AG10803 (cell line): ENCODE measurements at regions not wholly inside any gene's neighbourhood (a gene's known extent, or its start where the extent isn't known, plus 50 kb on each side); places are given as distances from the start of the nearest gene placed in this dataset.

Experiments used
- DNase-seq: peaks from one replicate; pipeline ENCODE4 v3.0.0; 2010; ENCODE audit warnings: low read depth
- H3K4me3 ChIP-seq: 2 replicates; pipeline ENCODE4 v1.5.1; 2011; ENCODE audit warnings: mild to moderate bottlenecking, low read length, control low read depth
- TF ChIP-seq, protein P1 (sequence below): conservative IDR thresholded peaks from 2 replicates; pipeline ENCODE4 v1.5.1; 2011; ENCODE audit warnings: mild to moderate bottlenecking, low read length, control low read depth, inconsistent platforms

DNA sequence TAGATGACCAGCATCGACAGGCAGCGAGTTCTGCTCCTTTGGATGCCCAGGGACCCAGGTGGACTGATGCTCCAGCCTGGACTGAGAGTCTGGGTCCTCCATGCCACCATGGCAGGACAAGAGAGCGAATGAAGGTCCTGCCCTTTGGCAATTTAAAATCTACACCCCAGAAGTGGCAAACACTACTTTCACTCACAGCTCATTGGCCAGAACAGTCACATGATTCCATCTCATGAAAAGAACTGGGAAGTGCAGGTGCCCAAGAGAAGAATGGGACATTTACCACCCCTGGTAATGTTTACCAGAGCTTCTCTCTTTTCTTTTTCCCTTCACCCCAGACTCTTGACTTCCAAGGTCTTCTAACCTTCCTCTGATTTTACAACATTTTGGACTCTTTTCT, 87.8 kb upstream of the SLCO3A1 start:
- H3K4me3 ChIP-seq = no peak overlapping the region
- no peak for DNase-seq

DNA sequence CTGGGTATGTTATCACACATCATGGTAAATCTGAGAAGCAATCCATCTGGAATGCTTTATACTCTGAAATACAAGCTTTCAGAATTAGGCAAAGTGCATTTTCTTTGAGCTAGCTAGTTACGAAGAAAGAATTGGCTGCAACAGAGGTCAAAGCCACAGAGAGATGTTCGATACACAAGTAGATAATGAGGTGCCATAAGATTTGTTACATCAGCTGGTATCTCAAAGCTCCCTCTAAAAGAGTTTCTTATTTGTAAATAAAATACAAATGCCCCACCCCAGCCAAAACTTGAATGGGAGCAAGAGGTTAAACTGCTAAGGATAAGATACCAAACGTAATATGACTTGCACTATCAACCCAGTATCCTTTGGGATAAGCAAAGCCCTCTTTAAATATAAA, 84.0 kb upstream of the SLCO3A1 start:
- no peak overlapping the region for H3K4me3 ChIP-seq
- no peak for DNase-seq
- TF ChIP-seq, protein P1, sequence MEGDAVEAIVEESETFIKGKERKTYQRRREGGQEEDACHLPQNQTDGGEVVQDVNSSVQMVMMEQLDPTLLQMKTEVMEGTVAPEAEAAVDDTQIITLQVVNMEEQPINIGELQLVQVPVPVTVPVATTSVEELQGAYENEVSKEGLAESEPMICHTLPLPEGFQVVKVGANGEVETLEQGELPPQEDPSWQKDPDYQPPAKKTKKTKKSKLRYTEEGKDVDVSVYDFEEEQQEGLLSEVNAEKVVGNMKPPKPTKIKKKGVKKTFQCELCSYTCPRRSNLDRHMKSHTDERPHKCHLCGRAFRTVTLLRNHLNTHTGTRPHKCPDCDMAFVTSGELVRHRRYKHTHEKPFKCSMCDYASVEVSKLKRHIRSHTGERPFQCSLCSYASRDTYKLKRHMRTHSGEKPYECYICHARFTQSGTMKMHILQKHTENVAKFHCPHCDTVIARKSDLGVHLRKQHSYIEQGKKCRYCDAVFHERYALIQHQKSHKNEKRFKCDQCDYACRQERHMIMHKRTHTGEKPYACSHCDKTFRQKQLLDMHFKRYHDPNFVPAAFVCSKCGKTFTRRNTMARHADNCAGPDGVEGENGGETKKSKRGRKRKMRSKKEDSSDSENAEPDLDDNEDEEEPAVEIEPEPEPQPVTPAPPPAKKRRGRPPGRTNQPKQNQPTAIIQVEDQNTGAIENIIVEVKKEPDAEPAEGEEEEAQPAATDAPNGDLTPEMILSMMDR = no peak

More for the DNA sequence above, 87.8 kb upstream of the SLCO3A1 start:
- TF ChIP-seq, protein P1 = no peak

DNA sequence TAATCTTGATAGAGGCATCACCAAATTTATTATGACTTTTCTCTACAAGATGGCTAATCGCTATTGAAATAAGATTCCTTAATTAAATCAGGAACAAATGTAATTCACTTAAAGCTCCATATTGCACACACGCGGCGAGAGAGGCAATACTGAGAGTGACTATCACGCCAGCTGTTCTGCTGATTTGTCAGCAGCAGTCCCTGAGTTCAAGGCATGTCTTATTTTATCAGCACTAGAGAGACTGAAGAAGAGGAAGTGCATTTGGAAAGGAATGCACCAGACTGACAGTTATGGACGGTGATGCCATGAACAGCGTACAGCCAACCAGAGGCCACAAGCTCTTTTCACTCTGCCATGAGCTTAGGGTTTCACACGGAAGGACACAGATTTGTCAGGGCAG, 83.6 kb upstream of the SLCO3A1 start:
- no peak overlapping the region for H3K4me3 ChIP-seq
- TF ChIP-seq, protein P1 = no peak
- no peak for DNase-seq

DNA sequence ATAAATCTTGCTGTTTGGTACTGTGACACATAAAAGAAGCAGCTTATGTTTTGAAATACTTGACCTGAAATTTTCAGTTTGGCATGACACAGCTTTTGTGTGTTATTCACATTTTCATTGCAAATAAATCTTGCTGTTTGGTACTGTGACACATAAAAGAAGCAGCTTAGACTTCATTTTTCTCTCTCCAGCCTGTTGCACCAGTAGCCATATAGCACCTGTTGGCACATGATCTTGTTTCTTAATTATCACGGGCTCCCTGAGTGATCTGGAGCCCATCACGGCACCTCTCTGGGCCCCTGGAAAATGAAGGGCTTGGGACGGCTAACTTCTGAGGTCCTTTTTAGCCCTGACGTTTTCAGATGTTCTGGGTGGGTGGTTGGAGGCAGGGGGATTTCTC, 77.4 kb upstream of the SLCO3A1 start:
- TF ChIP-seq, protein P1 = no peak
- no peak for DNase-seq
- H3K4me3 ChIP-seq = no peak overlapping the region

DNA sequence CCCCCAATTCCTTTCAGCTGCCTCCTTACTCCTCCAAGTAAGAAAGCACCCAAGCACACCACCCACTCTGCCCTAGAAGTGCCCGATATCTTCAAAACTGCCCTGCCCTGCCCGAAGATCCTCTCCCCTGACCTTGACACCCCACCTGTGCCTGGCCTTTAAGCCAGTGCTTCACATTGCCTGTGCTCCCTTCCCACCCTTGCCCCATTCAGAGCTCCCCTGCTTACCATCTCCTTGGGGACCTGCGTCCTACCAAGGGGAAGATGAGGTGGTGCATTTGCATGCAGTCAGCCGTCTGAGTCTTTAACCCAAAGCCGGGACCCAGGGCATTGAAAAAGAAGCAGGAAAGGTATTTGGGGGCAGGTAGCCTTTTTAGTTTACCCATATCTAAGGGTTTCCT, 73.5 kb upstream of the SLCO3A1 start:
- H3K4me3 ChIP-seq = no peak overlapping the region
- TF ChIP-seq, protein P1 = no peak
- DNase-seq = no peak

DNA sequence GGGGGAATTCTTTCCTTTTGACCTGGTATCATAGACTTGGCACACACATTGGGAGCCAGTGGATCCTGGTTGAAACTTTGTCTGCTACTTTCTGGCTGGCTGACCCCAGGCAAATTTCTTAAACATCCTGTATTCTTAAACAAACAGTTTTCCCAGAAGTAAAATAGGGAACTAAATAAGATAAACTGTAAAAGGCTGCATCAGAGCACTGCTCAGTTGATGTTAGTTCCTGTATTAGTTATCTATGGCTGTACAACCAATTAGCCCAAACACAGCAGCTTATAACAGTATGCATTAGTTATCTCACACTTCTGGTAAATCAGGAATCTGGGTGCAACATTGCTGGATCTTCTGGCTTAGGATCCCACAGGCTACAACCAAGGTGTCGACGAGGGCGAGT, 73.1 kb upstream of the SLCO3A1 start:
- TF ChIP-seq, protein P1 = no peak
- no peak for DNase-seq

DNA sequence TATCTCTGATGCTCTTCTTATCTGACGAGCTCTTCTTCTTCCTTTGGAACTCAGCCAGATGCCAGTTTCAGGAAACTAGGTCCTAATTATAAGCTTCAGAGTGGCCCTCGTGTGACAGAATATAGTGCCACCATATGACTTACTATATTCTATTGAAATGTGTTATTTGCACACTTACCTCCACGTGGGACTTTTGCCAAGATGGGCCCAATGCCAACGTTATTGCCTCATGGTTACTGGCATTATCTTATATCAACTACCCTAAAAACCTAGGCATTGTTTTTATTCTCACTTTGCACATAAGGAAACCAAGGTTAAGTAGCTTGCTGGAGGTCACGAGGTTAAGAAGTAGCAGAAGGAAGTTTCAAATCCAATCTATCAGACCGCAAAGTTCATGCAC, 71.3 kb upstream of the SLCO3A1 start:
- H3K4me3 ChIP-seq = no peak overlapping the region
- no peak for DNase-seq
- TF ChIP-seq, protein P1 = no peak

More for the DNA sequence above, 73.1 kb upstream of the SLCO3A1 start:
- H3K4me3 ChIP-seq = no peak overlapping the region
